Activated naive CD4-positive, alpha-beta T cell treated with anti-CD3 and anti-CD28 coated beads for 36 hours (primary cell): ENCODE measurements at regions not wholly inside any gene's neighbourhood (a gene's known extent, or its start where the extent isn't known, plus 50 kb on each side); places are given as distances from the start of the nearest gene placed in this dataset.
A peak's percentile ranks its signal among the peaks of the same experiment; 100 is the strongest.
"Not testable (repeated sequence)": the region's sequence is repeated elsewhere in the genome, so short reads cannot be mapped to it uniquely, and the experiment has no call there.

Experiments
- CTCF ChIA-PET: fragments of 350-600 bp; sonication (Branson Sonifier 250); formaldehyde crosslinking; loops from one replicate; lab custom pipeline; 2021; ENCODE audit warnings: antibody characterized with exemption; lab: Charles Lee
- DNase-seq: peaks from one replicate; pipeline ENCODE4 v3.0.0-alpha.2; 2020
- H3K27ac Mint-ChIP-seq: one replicate; pipeline ENCODE4 v1.8.0; 2021; ENCODE audit warnings: mild to moderate bottlenecking, mixed read lengths
- H3K27me3 Mint-ChIP-seq: one replicate; pipeline ENCODE4 v1.8.0; 2021; ENCODE audit warnings: low read depth, mixed read lengths
- H3K36me3 Mint-ChIP-seq: one replicate; pipeline ENCODE4 v1.8.0; 2021; ENCODE audit warnings: low read depth, mixed read lengths
- H3K4me1 Mint-ChIP-seq: one replicate; pipeline ENCODE4 v1.8.0; 2021; ENCODE audit warnings: low read depth, mixed read lengths
- H3K4me3 Mint-ChIP-seq: one replicate; pipeline ENCODE4 v1.8.0; 2021; ENCODE audit warnings: mild to moderate bottlenecking, moderate library complexity, mixed read lengths
- H3K9me3 Mint-ChIP-seq: one replicate; pipeline ENCODE4 v1.8.0; 2021; ENCODE audit warnings: mixed read lengths
- intact Hi-C: fragments of 100-400 bp; cut with micrococcal nuclease; formaldehyde crosslinking; loops from one replicate; pipeline ENCODE4 v1.15.1; 2023

GRCh38 chr14:106436310-106436905, 910.0 kb downstream of the TMEM121 start:
- Mint-ChIP-seq H3K27ac (no peak overlapping the region), H3K4me1 (peaks cover 7% of the 10 kb centered on the region), H3K27me3 (peaks cover 10% of the 10 kb centered on the region), H3K4me3 (no peak overlapping the region), H3K9me3 (no peaks in the 10 kb centered on the region), H3K36me3 (no peaks in the 10 kb centered on the region)
- CTCF ChIA-PET: interaction anchor here (0.5 to 3.4 kb wide), 28 partner anchors 10 to 208 kb away, joined by 3 to 28 read pairs (median 5); no protein-coding TSS in a partner anchor
- DNase-seq: peak; percentile 75
- intact Hi-C loops: loop anchor here (1.0 kb wide), 1 partner anchor 82 kb away; no protein-coding TSS in a partner anchor

- H3K36me3 Mint-ChIP-seq: no peaks in the 10 kb centered on the region
- CTCF ChIA-PET: interaction anchor here (0.7 to 2.0 kb wide), 5 partner anchors 23 to 89 kb away, joined by 3 to 8 read pairs (median 5); no protein-coding TSS in a partner anchor
- H3K9me3 Mint-ChIP-seq: no peaks in the 10 kb centered on the region
- H3K4me1 Mint-ChIP-seq: peaks cover 6% of the 10 kb centered on the region
- intact Hi-C loops: no loop called here
- no peak overlapping the region for H3K27ac Mint-ChIP-seq
- H3K4me3 Mint-ChIP-seq: no peak overlapping the region
- peaks cover 16% of the 10 kb centered on the region for H3K27me3 Mint-ChIP-seq
- peak; percentile 69 for DNase-seq
Observed at GRCh38 chr14:106442857-106443256, 916.5 kb downstream of the TMEM121 start.

GRCh38 chr14:106455026-106455425, 928.6 kb downstream of the TMEM121 start:
- Mint-ChIP-seq H3K4me3 (no peak overlapping the region), H3K4me1 (no peaks in the 10 kb centered on the region), H3K36me3 (no peaks in the 10 kb centered on the region), H3K27me3 (no peaks in the 10 kb centered on the region), H3K27ac (no peak overlapping the region), H3K9me3 (no peaks in the 10 kb centered on the region)
- DNase-seq: no peak
- CTCF ChIA-PET: interaction anchor here (1.6 kb wide), 1 partner anchor 19 kb away, joined by 3 read pairs; no protein-coding TSS in a partner anchor
- intact Hi-C loops: no loop called here

- no peaks in the 10 kb centered on the region for H3K27me3 Mint-ChIP-seq
- CTCF ChIA-PET: interaction anchor here (0.7 to 2.4 kb wide), 29 partner anchors 9 to 334 kb away, joined by 3 to 23 read pairs (median 4); no protein-coding TSS in a partner anchor
- no peaks in the 10 kb centered on the region for H3K4me1 Mint-ChIP-seq
- no peak overlapping the region for H3K4me3 Mint-ChIP-seq
- H3K36me3 Mint-ChIP-seq: no peaks in the 10 kb centered on the region
- DNase-seq: peak; percentile 75
- intact Hi-C loops: loop anchor here (2.0 kb wide), 1 partner anchor 59 kb away; no protein-coding TSS in a partner anchor
- H3K27ac Mint-ChIP-seq: no peak overlapping the region
- no peaks in the 10 kb centered on the region for H3K9me3 Mint-ChIP-seq
Observed at GRCh38 chr14:106459971-106460730, 933.8 kb downstream of the TMEM121 start.

- CTCF ChIA-PET: interaction anchor here (0.8 to 2.4 kb wide), 23 partner anchors 10 to 104 kb away, joined by 3 to 23 read pairs (median 5); no protein-coding TSS in a partner anchor
Observed at GRCh38 chr14:106460916-106461315, 934.5 kb downstream of the TMEM121 start.

GRCh38 chr14:106466483-106466882, 940.1 kb downstream of the TMEM121 start:
- DNase-seq, H3K9me3 Mint-ChIP-seq, H3K4me1 Mint-ChIP-seq, H3K27ac Mint-ChIP-seq, H3K36me3 Mint-ChIP-seq, H3K27me3 Mint-ChIP-seq, intact Hi-C loops, H3K4me3 Mint-ChIP-seq: not testable (repeated sequence)
- CTCF ChIA-PET: interaction anchor here (0.5 to 4.2 kb wide), 4 partner anchors 22 to 481 kb away, joined by 3 to 25 read pairs (median 4); no protein-coding TSS in a partner anchor

More at GRCh38 chr14:106460916-106461315, 934.5 kb downstream of the TMEM121 start:
- H3K4me3 Mint-ChIP-seq: no peak overlapping the region
- H3K9me3 Mint-ChIP-seq: no peaks in the 10 kb centered on the region
- no peaks in the 10 kb centered on the region for H3K36me3 Mint-ChIP-seq
- intact Hi-C loops: loop anchor here (2.0 kb wide), 1 partner anchor 58 kb away; no protein-coding TSS in a partner anchor
- no peak for DNase-seq
- H3K27me3 Mint-ChIP-seq: no peaks in the 10 kb centered on the region
- no peaks in the 10 kb centered on the region for H3K4me1 Mint-ChIP-seq
- H3K27ac Mint-ChIP-seq: no peak overlapping the region

GRCh38 chr14:106468869-106469268, 942.5 kb downstream of the TMEM121 start:
- H3K36me3 Mint-ChIP-seq, H3K4me3 Mint-ChIP-seq, intact Hi-C loops, H3K27me3 Mint-ChIP-seq, H3K9me3 Mint-ChIP-seq, H3K27ac Mint-ChIP-seq: not testable (repeated sequence)
- peak; percentile 42 for DNase-seq
- CTCF ChIA-PET: interaction anchor here (0.7 to 4.2 kb wide), 27 partner anchors 8 to 407 kb away, joined by 3 to 31 read pairs (median 6); no protein-coding TSS in a partner anchor
- peaks cover 10% of the 10 kb centered on the region for H3K4me1 Mint-ChIP-seq

GRCh38 chr14:106470028-106470427, 943.6 kb downstream of the TMEM121 start:
- peak; percentile 18 for DNase-seq
- intact Hi-C loops, H3K27me3 Mint-ChIP-seq, H3K27ac Mint-ChIP-seq, H3K9me3 Mint-ChIP-seq, H3K4me3 Mint-ChIP-seq, H3K36me3 Mint-ChIP-seq: not testable (repeated sequence)
- peaks cover 22% of the 10 kb centered on the region for H3K4me1 Mint-ChIP-seq
- CTCF ChIA-PET: interaction anchor here (1.0 to 4.2 kb wide), 20 partner anchors 9 to 354 kb away, joined by 3 to 31 read pairs (median 6); no protein-coding TSS in a partner anchor

GRCh38 chr14:106474261-106475028, 948.1 kb downstream of the TMEM121 start:
- H3K4me3 Mint-ChIP-seq, H3K36me3 Mint-ChIP-seq, H3K9me3 Mint-ChIP-seq, H3K27me3 Mint-ChIP-seq, H3K27ac Mint-ChIP-seq: not testable (repeated sequence)
- CTCF ChIA-PET: interaction anchor here (0.6 to 4.2 kb wide), 8 partner anchors 14 to 143 kb away, joined by 3 to 23 read pairs (median 4); no protein-coding TSS in a partner anchor
- peak; percentile 32 for DNase-seq
- intact Hi-C loops: loop anchor here (5.0 kb wide), 1 partner anchor 77 kb away; no protein-coding TSS in a partner anchor
- peaks cover 28% of the 10 kb centered on the region for H3K4me1 Mint-ChIP-seq

GRCh38 chr14:106475214-106475613, 948.8 kb downstream of the TMEM121 start:
- H3K27me3 Mint-ChIP-seq, H3K36me3 Mint-ChIP-seq, H3K4me3 Mint-ChIP-seq, H3K9me3 Mint-ChIP-seq: not testable (repeated sequence)
- Mint-ChIP-seq H3K27ac (peak overlapping the region; percentile 46), H3K4me1 (peaks cover 21% of the 10 kb centered on the region)
- intact Hi-C loops: loop anchor here (5.0 kb wide), 1 partner anchor 78 kb away; no protein-coding TSS in a partner anchor
- peak; percentile 40 for DNase-seq
- CTCF ChIA-PET: interaction anchor here (1.0 to 4.2 kb wide), 6 partner anchors 15 to 58 kb away, joined by 3 to 23 read pairs (median 4); no protein-coding TSS in a partner anchor

GRCh38 chr14:106477600-106477999, 951.2 kb downstream of the TMEM121 start:
- not testable (repeated sequence) for H3K9me3 Mint-ChIP-seq, H3K27me3 Mint-ChIP-seq, DNase-seq, H3K27ac Mint-ChIP-seq, H3K4me3 Mint-ChIP-seq, H3K36me3 Mint-ChIP-seq
- peaks cover 21% of the 10 kb centered on the region for H3K4me1 Mint-ChIP-seq
- CTCF ChIA-PET: interaction anchor here (0.7 to 2.0 kb wide), 11 partner anchors 9 to 60 kb away, joined by 3 to 9 read pairs (median 4); no protein-coding TSS in a partner anchor
- intact Hi-C loops: loop anchor here (5.0 kb wide), 1 partner anchor 80 kb away; no protein-coding TSS in a partner anchor
